OCI-LY3 (cell line): ENCODE measurements at regions not wholly inside any gene's neighbourhood (a gene's known extent, or its start where the extent isn't known, plus 50 kb on each side); places are given as distances from the start of the nearest gene placed in this dataset.

Experiments used
- CTCF ChIP-seq: fragments of 200-600, 300-600 bp; sonication (generic); IDR thresholded peaks from 2 replicates; pipeline ENCODE4 v1.5.1; 2014; ENCODE audit warnings: antibody characterized with exemption, low read length, low read depth
- EZH2phosphoT487 ChIP-seq: fragments of 200-600 bp; shearing (Covaris generic); IDR thresholded peaks from 2 replicates; pipeline ENCODE4 v1.6.1; 2018; ENCODE audit warnings: antibody characterized with exemption, mixed run types, low read depth

DNA sequence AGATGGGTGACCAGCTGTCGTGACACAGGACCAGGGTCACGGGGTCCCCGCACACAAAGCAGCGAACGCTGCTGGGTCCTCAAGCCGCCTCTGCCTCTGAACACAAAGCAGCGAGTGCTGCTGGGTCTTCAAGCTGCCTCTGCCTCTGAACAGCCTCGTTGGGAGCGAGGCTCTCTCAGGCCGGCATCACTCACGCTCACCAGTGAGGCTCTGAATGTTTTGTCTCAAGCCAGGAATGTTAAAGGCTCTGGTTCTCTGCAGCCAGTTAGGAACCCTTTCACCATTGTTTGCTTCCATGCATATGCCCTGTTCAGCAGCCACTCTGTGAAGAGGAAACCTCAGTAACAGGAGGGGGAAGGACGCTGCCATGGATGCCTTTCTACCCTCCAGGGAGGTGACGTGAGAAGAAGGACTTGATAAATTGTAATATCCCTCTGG, 82.7 kb upstream of the TAF11L2 start:
- no peak for TF ChIP-seq CTCF
- no peak for TF ChIP-seq EZH2phosphoT487
